GM21723 (cell line): ENCODE measurements at regions not wholly inside any gene's neighbourhood (a gene's known extent, or its start where the extent isn't known, plus 50 kb on each side); places are given as distances from the start of the nearest gene placed in this dataset.

Experiments used
- ATAC-seq: cut with Tn5 transposase; IDR thresholded peaks from one replicate; pipeline ENCODE4 v1.9.1; 2021; ENCODE audit warnings: mild to moderate bottlenecking, moderate library complexity; ENCODE audit not compliant: unreplicated experiment

DNA sequence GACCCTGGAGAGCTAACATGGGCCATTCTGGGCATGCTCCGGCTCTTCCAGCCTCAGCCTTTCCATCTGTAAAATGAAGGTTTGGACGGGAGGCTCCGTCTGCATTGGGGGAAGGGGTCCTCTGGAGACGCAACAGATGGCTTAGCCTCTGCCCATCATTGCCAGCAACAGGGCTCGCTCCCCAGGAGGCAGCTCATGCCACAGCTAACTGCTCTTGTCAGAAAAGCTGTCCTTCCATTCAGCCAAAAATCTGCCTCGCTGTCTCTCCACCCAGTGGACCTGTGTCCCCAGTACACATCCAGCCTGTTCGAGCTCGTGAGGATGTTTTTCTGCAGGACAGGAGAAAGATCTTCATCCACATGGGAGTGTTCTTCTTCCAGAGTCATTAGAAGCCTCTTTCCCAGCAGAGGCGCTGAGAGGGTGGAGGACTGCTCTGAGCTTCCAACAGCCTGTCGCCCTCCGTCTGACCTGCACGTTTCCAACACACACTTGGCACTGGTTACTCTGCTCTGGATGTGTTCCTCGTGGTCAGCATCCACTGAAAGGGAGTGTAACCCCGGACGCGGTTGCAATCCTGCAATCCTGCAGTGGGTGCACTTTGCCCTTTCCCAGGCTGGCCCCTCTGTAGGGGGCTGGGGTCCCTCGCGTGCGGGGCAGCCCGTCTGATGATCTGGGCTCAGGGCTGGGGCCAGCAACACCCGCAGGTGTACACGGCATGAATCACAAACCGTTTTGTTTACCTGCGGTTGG is 1340.9 kb downstream of the TBC1D22A start:
- ATAC-seq, result no peak

DNA sequence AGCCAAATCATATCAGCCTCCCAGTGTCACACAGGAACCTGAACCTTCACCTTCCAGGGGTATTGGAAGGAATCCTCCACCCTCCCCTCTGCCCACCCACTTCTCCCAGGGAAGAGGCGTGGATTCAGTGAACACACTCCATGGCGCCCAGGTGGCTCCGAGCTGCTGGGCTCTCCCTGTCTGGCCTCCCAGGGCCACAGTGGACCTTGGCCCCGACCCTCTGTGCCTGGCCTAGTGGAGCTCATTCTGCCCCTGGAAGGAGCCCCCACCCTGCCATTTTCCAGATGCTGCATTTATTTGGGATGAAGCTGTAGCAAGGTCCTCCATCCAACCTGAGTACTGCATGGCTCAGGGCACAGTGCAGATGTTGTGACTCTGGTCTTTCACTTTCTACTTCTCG is 1340.1 kb downstream of the TBC1D22A start:
- no peak for ATAC-seq

DNA sequence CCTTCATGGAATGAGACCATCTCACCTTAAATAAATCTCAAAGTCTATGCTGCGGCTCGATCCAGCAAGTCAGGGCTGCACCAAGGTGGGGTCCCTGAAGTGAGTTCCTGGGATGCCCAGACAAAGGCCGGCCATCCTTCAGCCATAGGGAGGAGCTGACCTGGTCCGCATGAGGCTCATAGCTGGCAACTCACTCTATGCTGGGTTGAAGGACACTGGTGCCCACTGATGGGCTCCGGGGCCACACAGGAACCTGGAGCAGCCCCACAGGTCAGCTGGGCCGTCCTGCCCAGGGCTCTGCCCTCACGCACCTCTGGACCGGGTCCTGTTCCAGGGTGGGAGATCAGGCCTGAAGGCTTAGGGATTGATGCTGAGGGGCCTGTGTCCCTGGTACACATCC is 1339.3 kb downstream of the TBC1D22A start:
- ATAC-seq, result no peak

DNA sequence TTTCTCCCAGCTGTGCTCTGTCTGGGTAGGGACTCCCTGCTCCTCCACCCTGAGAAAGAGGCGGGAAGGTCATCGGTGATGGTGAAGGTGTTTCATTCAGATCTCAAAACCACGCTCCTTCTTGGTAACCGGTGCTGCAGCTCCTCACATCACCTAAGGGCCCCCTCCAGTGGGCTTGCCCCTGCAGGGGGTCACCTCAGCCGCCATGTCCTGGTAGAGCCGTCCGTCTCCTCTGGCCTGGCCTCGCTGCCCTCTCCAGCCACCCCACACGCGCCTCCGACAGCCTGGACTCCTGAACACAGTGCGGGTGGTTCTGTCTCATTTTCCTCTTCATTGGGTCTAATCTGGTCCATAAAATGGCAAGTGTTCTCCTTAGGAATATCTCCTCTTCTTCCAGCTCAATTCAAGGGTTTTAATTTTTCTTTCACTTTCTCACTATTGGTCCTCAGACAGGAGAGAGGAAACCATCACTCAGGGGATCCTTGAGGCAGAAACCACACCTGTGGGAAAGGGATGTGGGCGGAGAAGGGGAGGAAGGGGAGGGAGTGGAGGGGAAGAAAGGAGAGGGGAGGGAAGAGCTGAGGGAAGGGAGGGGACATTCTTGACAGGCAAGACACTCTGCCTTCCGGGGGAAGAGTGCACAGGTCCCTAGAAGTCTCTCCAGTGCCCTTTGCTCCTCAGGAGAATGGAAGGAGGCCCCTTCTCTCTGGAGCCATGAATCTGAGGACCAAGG is 1338.4 kb downstream of the TBC1D22A start:
- ATAC-seq, result no peak

DNA sequence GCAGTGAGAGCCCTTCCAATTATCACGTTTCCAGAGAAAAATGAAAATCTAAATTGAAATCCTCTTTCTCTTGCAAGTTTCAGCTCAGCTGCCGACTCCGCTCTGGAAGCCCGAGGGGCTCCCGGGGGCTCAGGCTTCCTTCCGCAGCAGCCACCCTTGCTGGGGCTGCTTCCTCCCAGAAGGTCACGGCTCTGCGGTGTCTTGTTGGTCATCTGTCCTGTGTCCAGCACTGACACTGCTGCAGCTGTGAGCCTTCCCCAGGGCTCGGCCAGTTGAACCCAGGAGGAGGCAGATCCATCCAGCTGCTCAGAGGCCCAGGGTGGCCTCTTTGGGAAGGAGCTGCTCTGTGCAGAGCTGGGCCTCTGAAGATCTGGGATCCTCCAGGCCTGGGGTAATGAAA is 1337.2 kb downstream of the TBC1D22A start:
- ATAC-seq, result no peak

DNA sequence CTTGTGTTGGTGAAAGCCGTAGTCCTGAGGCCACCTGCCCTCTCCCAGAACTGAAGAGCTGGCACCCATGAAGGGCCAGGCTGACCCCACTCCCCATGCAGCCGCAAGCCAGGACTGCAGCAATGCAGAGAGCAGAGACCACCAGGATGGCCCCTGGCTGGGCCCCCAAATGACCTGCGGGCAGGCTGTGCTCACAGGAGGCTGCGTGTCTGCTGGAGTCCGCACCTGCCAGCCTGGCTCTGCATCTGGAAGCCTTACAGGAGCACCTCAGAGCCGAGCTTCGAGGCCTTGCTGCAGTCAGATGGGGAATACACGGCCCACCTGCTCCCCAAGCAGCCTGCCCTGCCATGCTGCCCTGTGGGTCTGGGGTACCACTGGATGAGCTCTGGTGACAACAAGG is 1336.8 kb downstream of the TBC1D22A start:
- no peak for ATAC-seq

DNA sequence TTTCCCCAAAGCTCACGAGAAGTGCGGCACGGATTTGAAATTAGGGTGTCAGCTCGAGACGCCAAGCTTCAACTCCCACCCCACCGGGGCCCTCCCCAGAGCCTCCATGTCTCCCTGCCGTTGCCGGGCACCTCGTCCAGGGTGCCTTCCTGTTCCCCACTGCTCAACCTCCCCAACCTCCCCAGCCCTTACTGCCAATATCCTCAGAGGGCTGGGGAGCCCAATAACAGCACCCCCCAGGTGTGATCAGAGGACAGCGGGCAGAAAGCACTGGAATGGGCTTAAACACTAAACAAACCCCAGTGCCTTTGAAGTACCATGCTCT is 1336.4 kb downstream of the TBC1D22A start:
- no peak for ATAC-seq

DNA sequence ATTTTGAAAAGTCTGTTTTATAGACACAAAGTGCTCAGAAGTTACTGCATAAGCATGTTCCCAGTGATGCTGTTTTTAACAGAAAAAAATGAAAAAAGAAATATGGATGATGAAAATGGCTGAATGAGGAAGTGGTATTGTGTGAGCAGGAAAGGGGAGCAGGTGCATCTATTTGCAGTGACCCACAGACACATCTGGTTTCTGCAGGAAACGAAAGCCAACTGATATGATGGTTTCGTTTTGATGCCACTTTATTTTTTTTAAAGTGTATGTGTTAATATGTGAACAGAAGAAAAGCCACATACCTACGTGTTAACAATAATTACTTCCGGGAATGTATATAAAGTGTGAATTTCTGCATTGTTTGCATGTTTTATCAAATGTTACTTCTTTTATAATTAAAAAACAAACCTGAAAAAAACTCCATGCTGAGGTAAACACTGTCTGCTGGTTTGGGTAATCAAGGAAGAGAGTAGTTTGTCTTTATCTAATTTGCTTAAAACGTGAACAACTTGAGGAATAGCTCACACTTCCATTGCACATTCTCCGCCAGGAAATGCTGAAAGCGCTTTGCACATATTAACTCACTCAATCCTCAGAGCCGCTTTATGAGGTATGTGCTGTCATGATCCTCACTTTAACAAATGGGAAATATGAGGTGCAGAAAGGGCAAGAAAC is 1335.9 kb downstream of the TBC1D22A start:
- peak; percentile 74 for ATAC-seq

DNA sequence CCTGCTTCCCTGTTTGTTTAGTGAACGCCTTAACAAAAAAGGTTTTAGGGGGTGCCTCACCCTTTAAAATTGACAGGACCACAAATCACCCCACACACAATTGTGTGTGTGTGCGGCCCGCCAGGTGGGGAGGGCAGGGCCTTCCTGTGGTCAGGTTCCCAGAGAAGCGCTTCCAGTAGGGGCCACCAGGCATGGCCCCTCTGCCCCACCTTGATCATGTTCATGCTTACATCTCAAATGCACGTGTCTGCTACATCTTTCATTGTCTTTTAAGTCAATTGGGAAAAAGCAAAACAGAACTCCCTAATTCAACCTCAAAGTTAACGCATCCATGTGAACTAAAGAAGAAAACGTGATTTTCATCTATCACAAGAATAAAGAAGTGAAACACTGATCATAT is 1335.3 kb downstream of the TBC1D22A start:
- peak; percentile 23 for ATAC-seq

DNA sequence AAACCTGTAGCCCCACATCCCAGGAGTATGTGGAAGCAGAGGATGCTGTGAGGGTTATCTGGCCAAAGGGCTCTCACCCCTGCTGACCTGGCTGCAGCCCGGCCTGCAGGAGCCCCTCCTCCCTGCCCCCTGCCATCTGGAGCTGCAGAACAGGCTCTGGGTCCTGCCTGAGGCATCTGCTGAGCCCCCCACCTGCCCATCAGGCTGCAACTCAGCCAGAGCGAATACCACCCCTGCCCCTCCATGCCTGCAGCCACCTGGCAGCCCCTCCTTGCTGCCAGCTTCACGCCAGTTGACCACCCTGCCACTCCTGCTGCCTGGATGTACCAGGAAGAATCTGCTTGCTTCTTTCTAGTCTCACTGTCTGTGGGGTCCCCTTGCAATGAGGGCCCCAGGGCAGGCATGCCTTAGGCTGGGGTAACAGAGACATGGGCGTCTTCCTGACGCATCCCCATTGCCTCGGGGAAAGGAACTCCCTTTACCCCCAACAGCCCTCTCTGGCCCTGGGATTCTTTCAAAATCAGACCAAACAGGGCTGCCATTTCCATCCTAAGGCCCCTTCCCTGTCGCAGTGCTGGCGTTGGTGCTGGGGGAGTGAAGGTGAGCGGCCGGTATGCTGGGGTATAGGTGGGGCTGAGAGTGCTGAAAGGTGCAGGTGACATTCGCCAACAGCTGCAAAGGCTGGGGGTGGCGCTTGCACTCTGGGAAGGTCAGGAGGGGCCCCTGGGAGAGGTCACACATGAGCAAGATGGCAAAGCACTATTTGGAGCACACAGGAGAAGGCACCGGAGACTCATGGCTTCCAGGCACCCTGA is 1334.6 kb downstream of the TBC1D22A start:
- ATAC-seq, result no peak

DNA sequence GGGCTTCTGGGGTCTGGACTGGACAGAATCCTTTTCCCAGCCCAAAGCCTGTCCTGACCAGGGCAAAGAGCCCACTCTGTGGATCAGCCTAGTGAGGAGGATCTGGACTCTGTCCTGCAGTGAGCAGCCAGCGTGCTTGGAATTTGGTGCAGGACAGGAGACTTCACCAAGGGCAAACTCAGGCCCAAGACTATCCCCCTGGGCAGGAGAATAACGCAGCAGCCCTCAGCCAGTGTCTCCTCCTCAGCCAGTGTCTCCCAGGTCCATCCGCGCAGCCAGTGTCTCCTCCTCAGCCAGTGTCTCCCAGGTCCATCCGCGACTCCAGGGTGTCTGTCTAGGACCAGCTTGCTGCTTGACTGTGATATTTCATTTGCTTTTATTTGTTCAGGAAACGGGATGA is 1334.0 kb downstream of the TBC1D22A start:
- ATAC-seq, result no peak

DNA sequence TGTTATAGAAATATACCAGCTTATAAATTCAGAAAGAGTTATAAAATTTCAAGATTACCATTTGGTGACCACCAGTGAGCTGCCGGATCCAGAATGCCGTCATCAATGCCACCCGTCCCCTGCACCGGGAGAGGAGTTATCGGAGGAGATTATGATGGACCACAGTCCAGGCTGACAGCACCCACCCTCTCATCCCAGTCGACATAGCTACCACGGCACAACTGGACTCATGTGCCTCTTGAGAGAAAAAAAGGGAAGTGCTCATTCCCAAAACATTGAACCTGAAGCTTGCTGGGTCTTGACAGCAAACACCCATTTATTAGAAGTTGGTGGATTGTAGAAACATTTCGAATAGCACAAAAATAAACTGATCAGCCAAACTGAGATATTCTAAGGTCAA is 1331.5 kb downstream of the TBC1D22A start:
- ATAC-seq, result no peak

DNA sequence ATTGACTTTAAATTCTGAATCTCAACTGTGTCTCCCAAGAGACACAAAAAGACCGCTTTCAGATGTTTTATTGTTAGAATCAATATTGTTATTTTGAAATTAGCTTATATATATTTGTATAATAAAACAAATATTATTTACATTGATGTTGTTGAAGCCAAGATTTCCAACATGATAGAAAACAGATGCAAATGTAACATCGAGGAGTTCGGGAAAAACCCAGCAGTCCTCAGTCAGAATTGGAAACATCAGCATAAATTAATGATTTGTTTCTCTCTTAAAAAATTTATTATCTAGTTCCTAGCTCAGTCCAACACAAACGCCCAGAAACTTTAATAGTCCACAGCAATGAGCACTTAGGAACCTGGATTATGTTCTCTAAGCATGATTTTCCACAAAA is 1330.4 kb downstream of the TBC1D22A start:
- ATAC-seq, result no peak

DNA sequence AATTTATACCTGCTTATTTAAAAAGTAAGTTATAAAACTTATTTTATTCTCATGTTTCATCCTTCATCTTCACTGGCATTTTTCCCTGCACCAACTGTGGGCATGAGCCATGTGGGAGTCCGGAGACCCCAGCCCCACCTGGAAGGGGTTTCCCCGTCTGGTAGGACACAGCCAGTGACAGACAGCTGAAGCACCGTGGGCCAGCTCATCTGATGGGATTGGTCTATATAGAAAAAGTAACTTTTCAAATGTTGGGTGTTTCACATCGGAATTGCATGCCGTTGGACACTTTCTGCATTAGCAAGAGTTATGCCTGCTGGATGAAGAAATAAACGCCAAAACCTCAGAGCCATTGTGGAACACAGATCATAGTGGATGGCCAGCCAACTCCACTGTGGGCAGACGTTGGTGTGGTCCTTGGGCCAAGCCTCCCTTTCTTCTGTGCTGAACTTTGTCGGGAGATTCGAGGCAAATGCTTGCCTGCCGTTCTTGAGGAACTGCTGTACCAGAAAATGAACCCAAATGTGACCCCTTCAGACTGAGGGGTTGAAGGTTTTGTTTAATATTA is 1329.3 kb downstream of the TBC1D22A start:
- ATAC-seq, result no peak

DNA sequence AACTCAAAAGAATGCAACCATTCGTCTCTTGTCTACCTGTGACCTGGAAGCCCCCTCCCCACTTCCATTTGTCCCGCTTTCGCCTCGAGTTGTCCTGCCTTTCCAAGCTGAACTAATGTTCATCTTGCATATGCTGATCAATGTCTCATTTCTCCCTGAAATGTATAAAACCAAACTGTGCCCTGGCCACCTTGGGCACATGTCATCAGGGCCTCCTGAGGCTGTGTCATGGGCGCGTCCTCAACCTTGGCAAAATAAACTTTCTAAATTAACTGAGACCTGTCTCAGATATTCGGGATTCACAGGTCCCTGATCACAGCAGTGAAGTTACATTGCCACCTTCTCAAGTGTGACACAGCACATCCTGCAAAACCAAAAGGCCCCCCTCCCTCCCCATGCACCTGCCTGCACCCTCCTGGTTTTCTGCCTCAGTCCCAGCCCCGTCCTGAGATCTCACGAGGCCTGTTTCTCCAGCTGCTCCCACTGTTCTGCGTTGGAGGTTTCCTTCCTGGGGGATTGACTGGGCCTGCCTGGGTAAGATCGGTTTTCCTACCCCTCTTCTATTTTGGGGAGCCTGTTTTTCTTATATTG is 1328.7 kb downstream of the TBC1D22A start:
- no peak for ATAC-seq

DNA sequence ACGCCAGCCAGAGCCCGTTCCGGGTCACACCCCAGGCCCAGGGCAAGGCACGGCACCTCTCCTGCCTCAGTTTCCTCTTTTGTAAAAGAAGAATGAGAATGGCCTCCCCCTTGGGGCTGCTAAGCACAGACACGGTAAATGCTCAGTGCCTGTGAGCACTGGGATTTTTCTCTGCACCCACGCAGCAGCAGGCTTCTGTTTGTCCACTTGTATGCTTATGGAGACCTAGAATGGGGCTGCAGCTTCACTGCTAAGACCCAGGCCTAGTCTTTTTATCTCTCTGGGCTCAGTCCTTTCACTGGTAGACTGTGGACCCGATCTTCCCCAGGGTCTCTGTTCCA is 1327.9 kb downstream of the TBC1D22A start:
- ATAC-seq, result no peak

DNA sequence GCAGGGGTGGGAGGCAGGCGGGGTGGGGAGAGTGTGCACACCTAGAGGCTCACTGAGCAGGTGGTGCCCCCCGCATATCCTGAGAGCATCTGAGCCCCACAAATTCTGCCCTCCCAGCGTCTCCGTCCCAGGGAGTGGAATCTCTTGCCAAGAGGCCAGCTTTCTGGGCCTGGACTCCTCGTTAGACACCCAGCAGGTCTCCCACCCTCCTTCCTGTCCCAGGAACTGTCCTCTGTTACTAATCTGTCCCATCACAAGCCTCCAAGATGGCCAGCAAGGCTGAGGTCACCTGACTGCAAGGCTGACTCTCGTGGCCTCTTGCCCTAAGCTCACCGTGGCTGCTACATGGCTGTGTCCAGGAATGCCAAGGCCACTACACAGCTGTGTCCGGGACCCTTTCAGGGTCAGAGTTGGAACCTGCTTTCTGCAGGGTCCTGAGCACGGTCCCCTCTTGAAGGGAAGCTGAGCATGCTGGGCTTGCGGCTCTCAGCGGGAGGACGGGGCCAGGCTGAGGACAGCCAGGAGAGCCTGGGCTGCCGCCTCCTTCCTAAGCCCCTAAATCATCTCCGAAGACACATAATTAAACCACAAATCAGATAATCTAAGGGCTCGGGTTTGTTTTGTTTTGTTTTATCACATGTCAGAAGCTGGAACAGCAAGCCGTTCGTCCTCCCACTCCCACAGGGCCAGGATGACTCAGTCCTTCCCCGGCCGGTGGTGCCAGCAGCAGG is 1327.3 kb downstream of the TBC1D22A start:
- no peak for ATAC-seq

DNA sequence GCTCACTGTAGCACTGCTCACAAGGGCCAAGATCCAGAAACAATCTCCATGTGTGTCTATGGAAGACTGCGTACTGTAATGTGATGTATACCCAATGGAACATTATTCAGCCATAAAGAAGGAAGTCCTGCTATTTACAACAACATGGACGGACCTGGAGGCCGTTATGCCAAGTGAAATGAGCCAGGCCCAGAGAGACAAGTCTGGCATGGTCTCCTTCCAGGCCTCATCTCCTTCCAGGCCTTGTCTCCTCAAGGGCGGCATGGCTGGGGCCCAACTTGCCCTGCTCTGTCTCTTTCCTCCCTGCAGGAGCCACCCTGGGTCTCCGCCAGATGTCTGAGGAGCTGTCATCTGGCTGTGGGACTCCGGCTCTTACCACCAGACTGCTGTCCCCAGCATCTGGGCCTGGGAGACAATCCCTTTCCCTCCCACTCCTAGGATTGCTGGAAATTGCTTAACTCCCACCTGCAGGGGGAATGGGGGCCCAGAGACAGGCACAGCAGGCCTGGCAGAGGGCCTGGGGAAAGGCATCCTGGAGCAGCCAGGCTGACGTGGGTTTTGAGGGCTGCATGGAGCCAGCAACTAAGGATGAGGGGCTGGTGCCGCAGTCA is 1326.6 kb downstream of the TBC1D22A start:
- no peak for ATAC-seq

DNA sequence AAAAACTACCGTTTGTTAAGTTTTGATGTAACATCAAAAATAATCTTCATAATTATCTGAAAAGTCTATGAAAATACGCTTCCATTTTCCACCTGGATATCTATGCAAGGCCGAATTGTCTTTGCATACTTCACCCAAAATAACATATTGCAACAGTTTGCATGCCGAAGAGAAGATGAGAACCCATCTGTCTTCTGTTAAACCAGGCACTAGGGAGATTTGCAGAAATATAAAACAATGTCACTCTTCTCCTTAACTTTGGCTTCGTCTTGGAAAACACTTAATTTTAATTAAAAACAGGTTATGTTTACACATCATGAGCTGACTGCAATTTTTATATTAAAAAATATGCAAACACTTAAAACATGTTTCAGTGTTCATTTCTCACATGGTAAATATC is 1325.8 kb downstream of the TBC1D22A start:
- no peak for ATAC-seq
